ENCODE measurements at regions not wholly inside any gene's neighbourhood (a gene's known extent, or its start where the extent isn't known, plus 50 kb on each side); places are given as distances from the start of the nearest gene placed in this dataset.

DNA sequence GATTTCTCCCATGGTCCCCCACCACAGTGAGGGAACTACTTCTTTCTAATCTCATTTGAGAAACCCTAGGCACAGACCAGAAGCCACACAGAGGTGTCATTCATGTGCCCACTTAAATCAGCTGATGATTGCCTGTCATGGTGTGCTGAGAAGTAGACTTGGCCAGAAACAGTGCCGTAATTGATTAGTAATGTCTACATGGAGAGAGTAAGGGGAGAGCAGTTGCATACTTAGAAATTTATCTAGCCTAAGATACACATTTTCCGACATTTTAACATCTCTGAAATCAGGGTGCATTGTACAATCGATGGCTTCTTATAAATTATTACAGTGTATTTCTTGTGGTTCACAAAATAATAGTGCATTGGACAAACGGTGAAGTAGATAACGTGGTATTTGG, 271.8 kb downstream of the IRF8 start:
- TF ChIP-seq, protein P1, sequence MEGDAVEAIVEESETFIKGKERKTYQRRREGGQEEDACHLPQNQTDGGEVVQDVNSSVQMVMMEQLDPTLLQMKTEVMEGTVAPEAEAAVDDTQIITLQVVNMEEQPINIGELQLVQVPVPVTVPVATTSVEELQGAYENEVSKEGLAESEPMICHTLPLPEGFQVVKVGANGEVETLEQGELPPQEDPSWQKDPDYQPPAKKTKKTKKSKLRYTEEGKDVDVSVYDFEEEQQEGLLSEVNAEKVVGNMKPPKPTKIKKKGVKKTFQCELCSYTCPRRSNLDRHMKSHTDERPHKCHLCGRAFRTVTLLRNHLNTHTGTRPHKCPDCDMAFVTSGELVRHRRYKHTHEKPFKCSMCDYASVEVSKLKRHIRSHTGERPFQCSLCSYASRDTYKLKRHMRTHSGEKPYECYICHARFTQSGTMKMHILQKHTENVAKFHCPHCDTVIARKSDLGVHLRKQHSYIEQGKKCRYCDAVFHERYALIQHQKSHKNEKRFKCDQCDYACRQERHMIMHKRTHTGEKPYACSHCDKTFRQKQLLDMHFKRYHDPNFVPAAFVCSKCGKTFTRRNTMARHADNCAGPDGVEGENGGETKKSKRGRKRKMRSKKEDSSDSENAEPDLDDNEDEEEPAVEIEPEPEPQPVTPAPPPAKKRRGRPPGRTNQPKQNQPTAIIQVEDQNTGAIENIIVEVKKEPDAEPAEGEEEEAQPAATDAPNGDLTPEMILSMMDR (IDR thresholded peaks at IDR 0.05), result no peak
- TF ChIP-seq POLR2A (IDR thresholded peaks at IDR 0.05), result no peak
